Spleen (tissue), 11 donors: ENCODE measurements at regions not wholly inside any gene's neighbourhood (a gene's known extent, or its start where the extent isn't known, plus 50 kb on each side); places are given as distances from the start of the nearest gene placed in this dataset.

Experiments
- DNase-seq: peaks from one replicate; pipeline ENCODE4 v3.0.0-alpha.2; 2020
- H3K27ac ChIP-seq, 8 donors: fragments of 200-600 bp; sonication (generic) in 7 of 8; 1 replicate in 4 of 8; 2 replicates in 4 of 8; pipeline versions ENCODE4 v1.5.0 to v1.8.0; 2016 to 2021; ENCODE audit warnings: inconsistent platforms in 4 of 8, mild to moderate bottlenecking in 4 of 8, moderate library complexity in 1 of 8
- H3K27me3 ChIP-seq, 7 donors: fragments of 200-600 bp; sonication (generic) in 6 of 7; replicated peaks in 1 of 7; 1 replicate in 4 of 7; 2 replicates in 3 of 7; pipeline versions ENCODE4 v1.5.0 to v1.8.0; 2016 to 2021; ENCODE audit warnings: inconsistent platforms in 3 of 7, mild to moderate bottlenecking in 1 of 7
- H3K36me3 ChIP-seq, 6 donors: fragments of 200-600 bp; sonication (generic) in 5 of 6; 1 replicate in 4 of 6; 2 replicates in 2 of 6; pipeline versions ENCODE4 v1.5.0 to v1.8.0; 2016 to 2021; ENCODE audit warnings: inconsistent platforms in 2 of 6
- H3K4me1 ChIP-seq, 6 donors: fragments of 200-600 bp; sonication (generic) in 5 of 6; 1 replicate in 3 of 6; 2 replicates in 3 of 6; pipeline versions ENCODE4 v1.5.0 to v1.8.0; 2016 to 2021; ENCODE audit warnings: inconsistent platforms in 3 of 6
- H3K4me3 ChIP-seq, 8 donors: fragments of 200-600 bp; sonication (generic) in 7 of 8; 1 replicate in 4 of 8; 2 replicates in 4 of 8; pipeline versions ENCODE4 v1.5.0 to v1.8.0; 2016 to 2021; ENCODE audit warnings: inconsistent platforms in 4 of 8, mild to moderate bottlenecking in 4 of 8, moderate library complexity in 2 of 8
- H3K9me3 ChIP-seq, 8 donors: fragments of 200-600 bp; sonication (generic) in 7 of 8; 1 replicate in 4 of 8; 2 replicates in 4 of 8; pipeline versions ENCODE4 v1.5.0 to v1.8.0; 2016 to 2021; ENCODE audit warnings: inconsistent platforms in 4 of 8
- POLR2A ChIP-seq, 3 donors: fragments of 450-650 bp; IDR thresholded peaks; one replicate each; pipeline ENCODE4 v1.5.1; 2017; ENCODE audit warnings: antibody characterized with exemption in 3 of 3, mild to moderate bottlenecking in 1 of 3
- POLR2AphosphoS5 ChIP-seq, 3 donors: sonication (generic); formaldehyde crosslinking; IDR thresholded peaks; one replicate each; pipeline ENCODE4 v1.5.1; 2017; ENCODE audit warnings: antibody characterized with exemption in 3 of 3
- WGBS, 5 donors: extraction: QIAGEN DNeasy Blood & Tissue Kit in 3 of 5; methylation state at CpG; one replicate each; pipeline versions ENCODE4 v1.1.5 to v1.1.7; 2013 to 2018; 5-methylcytosine and 5-hydroxymethylcytosine counted together
- intact Hi-C: fragments of 100-400 bp; cut with DNase I; formaldehyde crosslinking; loops from one replicate; pipeline ENCODE4 v1.15.0; 2023; ENCODE audit warnings: low total_unique reads
- TF ChIP-seq, protein P1 (sequence below), 11 experiments: fragments of 200-600 bp in 7 of 11; fragments of 450-650 bp in 4 of 11; sonication (generic) in 4 of 11; IDR thresholded peaks in 8 of 11; conservative IDR thresholded peaks in 3 of 11; 1 replicate in 7 of 11; 2 replicates in 4 of 11; pipeline versions ENCODE4 v1.4.0 to v1.8.0; 2016 to 2021; ENCODE audit warnings: antibody characterized with exemption in 11 of 11, inconsistent platforms in 4 of 11, mild to moderate bottlenecking in 1 of 11
- donor health status: healthy with polysubstance abuse.
- donor health status: DM: no; HTN: no; CAD: no; lungs with moderate emphysema.
- donor health status: DM: no; HTN: no; CAD: no.
- donor health status: Bipolar disorder and iron deficiency.
- donor health status: healthy.
- donor health status: DM: no; HTN: no; CAD: no.
- donor health status: DM: yes; HTN: yes; CAD: no.

- 86 to 91% (median 88%) methylated on average over 6 of the region's 6 CpGs for WGBS, 5 donors
- TF ChIP-seq POLR2AphosphoS5 (IDR thresholded peaks at IDR 0.05), result no peak
- TF ChIP-seq, protein P1, sequence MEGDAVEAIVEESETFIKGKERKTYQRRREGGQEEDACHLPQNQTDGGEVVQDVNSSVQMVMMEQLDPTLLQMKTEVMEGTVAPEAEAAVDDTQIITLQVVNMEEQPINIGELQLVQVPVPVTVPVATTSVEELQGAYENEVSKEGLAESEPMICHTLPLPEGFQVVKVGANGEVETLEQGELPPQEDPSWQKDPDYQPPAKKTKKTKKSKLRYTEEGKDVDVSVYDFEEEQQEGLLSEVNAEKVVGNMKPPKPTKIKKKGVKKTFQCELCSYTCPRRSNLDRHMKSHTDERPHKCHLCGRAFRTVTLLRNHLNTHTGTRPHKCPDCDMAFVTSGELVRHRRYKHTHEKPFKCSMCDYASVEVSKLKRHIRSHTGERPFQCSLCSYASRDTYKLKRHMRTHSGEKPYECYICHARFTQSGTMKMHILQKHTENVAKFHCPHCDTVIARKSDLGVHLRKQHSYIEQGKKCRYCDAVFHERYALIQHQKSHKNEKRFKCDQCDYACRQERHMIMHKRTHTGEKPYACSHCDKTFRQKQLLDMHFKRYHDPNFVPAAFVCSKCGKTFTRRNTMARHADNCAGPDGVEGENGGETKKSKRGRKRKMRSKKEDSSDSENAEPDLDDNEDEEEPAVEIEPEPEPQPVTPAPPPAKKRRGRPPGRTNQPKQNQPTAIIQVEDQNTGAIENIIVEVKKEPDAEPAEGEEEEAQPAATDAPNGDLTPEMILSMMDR (IDR thresholded peaks at IDR 0.05 in 8 of 11, conservative IDR thresholded peaks at IDR 0.05 in 3 of 11), result no peak
- TF ChIP-seq POLR2A (IDR thresholded peaks at IDR 0.05), result no peak
- H3K4me1 ChIP-seq, result peaks cover 0 to 23% (median 14%) of the 10 kb centered on the region in 6 donors
- intact Hi-C loops, result no loop called here
- peak overlapping the region in 3 of 8 donors; percentile 38 to 46 (median 39) for H3K27ac ChIP-seq
- H3K4me3 ChIP-seq, result no peak overlapping the region
- no peak for DNase-seq
- no peaks in the 10 kb centered on the region for H3K9me3 ChIP-seq
- no peaks in the 10 kb centered on the region for H3K27me3 ChIP-seq
- H3K36me3 ChIP-seq, result no peaks in the 10 kb centered on the region
These were observed 52.6 kb upstream of the KLF9 start for GRCh38 chr9:70466976-70467561.

- Histone ChIP-seq H3K4me1 (peaks cover 0 to 19% (median 10%) of the 10 kb centered on the region in 6 donors), H3K4me3 (no peak overlapping the region), H3K36me3 (no peaks in the 10 kb centered on the region), H3K27me3 (no peaks in the 10 kb centered on the region), H3K9me3 (no peaks in the 10 kb centered on the region), H3K27ac (no peak overlapping the region)
- TF ChIP-seq, protein P1 (IDR thresholded peaks at IDR 0.05 in 8 of 11, conservative IDR thresholded peaks at IDR 0.05 in 3 of 11), result no peak
- TF ChIP-seq POLR2AphosphoS5 (IDR thresholded peaks at IDR 0.05) (no peak), POLR2A (IDR thresholded peaks at IDR 0.05) (no peak)
- DNase-seq, result no peak
- intact Hi-C loops, result no loop called here
- 84 to 95% (median 87%) methylated on average over 8 of the region's 8 CpGs for WGBS, 5 donors
These were observed 51.4 kb upstream of the KLF9 start for GRCh38 chr9:70465904-70466303.

- Histone ChIP-seq H3K36me3 (no peaks in the 10 kb centered on the region), H3K27ac (no peak overlapping the region), H3K4me3 (no peak overlapping the region), H3K4me1 (peaks cover 0 to 14% (median 5%) of the 10 kb centered on the region in 6 donors), H3K27me3 (no peaks in the 10 kb centered on the region), H3K9me3 (no peaks in the 10 kb centered on the region)
- TF ChIP-seq POLR2AphosphoS5 (IDR thresholded peaks at IDR 0.05), result no peak
- TF ChIP-seq, protein P1 (IDR thresholded peaks at IDR 0.05 in 8 of 11, conservative IDR thresholded peaks at IDR 0.05 in 3 of 11), result no peak
- TF ChIP-seq POLR2A (IDR thresholded peaks at IDR 0.05), result no peak
- WGBS, 5 donors, result 82 to 91% (median 85%) methylated on average over 6 of the region's 6 CpGs
- intact Hi-C loops, result no loop called here
- DNase-seq, result no peak
These were observed 50.9 kb upstream of the KLF9 start for GRCh38 chr9:70465398-70465797.
